ENCODE measurements at regions not wholly inside any gene's neighbourhood (a gene's known extent, or its start where the extent isn't known, plus 50 kb on each side); places are given as distances from the start of the nearest gene placed in this dataset.

DNA sequence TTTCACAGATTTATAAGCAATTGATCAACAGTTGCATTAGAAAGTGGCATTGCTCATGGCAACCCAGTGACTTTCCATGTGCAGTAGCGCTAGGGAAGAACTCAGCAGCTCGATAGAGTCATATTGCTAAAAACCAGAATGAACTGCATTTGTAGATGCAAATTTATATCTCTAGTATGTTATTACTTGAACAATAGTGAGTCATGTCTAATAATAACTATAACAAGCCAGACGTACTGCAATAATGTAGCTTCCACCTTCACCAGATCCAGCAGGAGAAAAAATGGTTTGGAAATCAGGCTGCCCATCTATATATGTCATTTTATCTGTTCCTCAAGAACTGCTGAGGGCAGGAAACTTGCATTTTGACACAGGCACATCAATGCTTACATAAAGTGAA is 66.5 kb upstream of the FIGN start:
- Histone ChIP-seq H2AK5ac (ENCODE audit: low read depth, low read length) (no peak overlapping the region), H3K56ac (replicated peaks; ENCODE audit: insufficient read length, low read depth, low read length) (no peak overlapping the region), H2BK12ac (ENCODE audit: low read depth, low read length) (no peak overlapping the region), H3K23me2 (ENCODE audit: low read depth, low read length) (no peaks in the 10 kb centered on the region), H2BK120ac (replicated peaks; ENCODE audit: low read depth, low read length) (no peak overlapping the region), H3K27me3 (replicated peaks in 1 of 4; ENCODE audit: control insufficient read depth in 3 of 4, extremely low read depth in 1 of 4, insufficient read depth in 3 of 4, low read length in 3 of 4) (no peaks in the 10 kb centered on the region), H3K4me3 (ENCODE audit: extremely low read depth in 1 of 4, insufficient read depth in 2 of 4, low read depth in 3 of 4, low read length in 4 of 4) (no peak overlapping the region), H4K20me1 (replicated peaks in 1 of 2; ENCODE audit: control insufficient read depth in 1 of 2, insufficient read depth in 2 of 2, low read length in 2 of 2) (no peaks in the 10 kb centered on the region), H4K5ac (ENCODE audit: insufficient read length, low read depth, low read length) (no peak overlapping the region), H2BK20ac (ENCODE audit: low read length) (no peak overlapping the region), H3K79me2 (ENCODE audit: control insufficient read depth in 1 of 2, insufficient read depth in 2 of 2, low read length in 2 of 2) (no peaks in the 10 kb centered on the region), H4K91ac (replicated peaks; ENCODE audit: insufficient read length, low read length) (no peak overlapping the region), H2BK5ac (ENCODE audit: low read depth, low read length) (no peak overlapping the region), H3K23ac (ENCODE audit: insufficient read length) (no peak overlapping the region), H3K9ac (replicated peaks in 1 of 4; ENCODE audit: extremely low read depth in 1 of 4, low read depth in 3 of 4, low read length in 3 of 4) (no peak overlapping the region), H3K27ac (ENCODE audit: low read depth, low read length) (no peak overlapping the region), H2BK15ac (ENCODE audit: low read length) (no peak overlapping the region), H3K4ac (replicated peaks; ENCODE audit: insufficient read length, low read depth, low read length) (no peak overlapping the region), H3K79me1 (ENCODE audit: low read depth, low read length) (no peaks in the 10 kb centered on the region), H3K18ac (ENCODE audit: extremely low read depth, low read length) (no peak overlapping the region), H3K36me3 (ENCODE audit: control insufficient read depth in 2 of 4, insufficient read depth in 4 of 4, low read length in 3 of 4) (no peaks in the 10 kb centered on the region), H3K4me2 (ENCODE audit: insufficient read depth in 1 of 2, low read depth in 2 of 2, low read length in 2 of 2) (no peak overlapping the region), H2AFZ (ENCODE audit: low read length) (no peak overlapping the region), H3K9me3 (ENCODE audit: insufficient read depth in 2 of 2, low read depth in 1 of 2, low read length in 1 of 2) (no peaks in the 10 kb centered on the region), H4K8ac (ENCODE audit: extremely low read depth, insufficient read depth, low read length) (no peak overlapping the region), H3K14ac (ENCODE audit: insufficient read length) (no peak overlapping the region), H3K4me1 (replicated peaks in 1 of 4; ENCODE audit: control insufficient read depth in 3 of 4, insufficient read depth in 4 of 4, low read length in 3 of 4) (no peaks in the 10 kb centered on the region; a peak in 1 of 7 replicates)
- DNase-seq (ENCODE audit: low read depth in 1 of 2, low spot score in 2 of 2) (no peak), FAIRE-seq (no peak)
- TF ChIP-seq POU5F1 (IDR thresholded peaks at IDR 0.05; ENCODE audit: low read depth, low read length) = no peak
- TF ChIP-seq, protein P1, sequence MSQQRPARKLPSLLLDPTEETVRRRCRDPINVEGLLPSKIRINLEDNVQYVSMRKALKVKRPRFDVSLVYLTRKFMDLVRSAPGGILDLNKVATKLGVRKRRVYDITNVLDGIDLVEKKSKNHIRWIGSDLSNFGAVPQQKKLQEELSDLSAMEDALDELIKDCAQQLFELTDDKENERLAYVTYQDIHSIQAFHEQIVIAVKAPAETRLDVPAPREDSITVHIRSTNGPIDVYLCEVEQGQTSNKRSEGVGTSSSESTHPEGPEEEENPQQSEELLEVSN (IDR thresholded peaks at IDR 0.05) = no peak
- TF ChIP-seq, protein P2, sequence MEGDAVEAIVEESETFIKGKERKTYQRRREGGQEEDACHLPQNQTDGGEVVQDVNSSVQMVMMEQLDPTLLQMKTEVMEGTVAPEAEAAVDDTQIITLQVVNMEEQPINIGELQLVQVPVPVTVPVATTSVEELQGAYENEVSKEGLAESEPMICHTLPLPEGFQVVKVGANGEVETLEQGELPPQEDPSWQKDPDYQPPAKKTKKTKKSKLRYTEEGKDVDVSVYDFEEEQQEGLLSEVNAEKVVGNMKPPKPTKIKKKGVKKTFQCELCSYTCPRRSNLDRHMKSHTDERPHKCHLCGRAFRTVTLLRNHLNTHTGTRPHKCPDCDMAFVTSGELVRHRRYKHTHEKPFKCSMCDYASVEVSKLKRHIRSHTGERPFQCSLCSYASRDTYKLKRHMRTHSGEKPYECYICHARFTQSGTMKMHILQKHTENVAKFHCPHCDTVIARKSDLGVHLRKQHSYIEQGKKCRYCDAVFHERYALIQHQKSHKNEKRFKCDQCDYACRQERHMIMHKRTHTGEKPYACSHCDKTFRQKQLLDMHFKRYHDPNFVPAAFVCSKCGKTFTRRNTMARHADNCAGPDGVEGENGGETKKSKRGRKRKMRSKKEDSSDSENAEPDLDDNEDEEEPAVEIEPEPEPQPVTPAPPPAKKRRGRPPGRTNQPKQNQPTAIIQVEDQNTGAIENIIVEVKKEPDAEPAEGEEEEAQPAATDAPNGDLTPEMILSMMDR (IDR thresholded peaks at IDR 0.05; ENCODE audit: control extremely low read depth in 1 of 3, insufficient read depth in 1 of 3, low read depth in 1 of 3, low read length in 3 of 3) = no peak
- 92% methylated on average over 3 of the region's 3 CpGs; no CpG with 5 or more reads in 1 of the 2 experiments for WGBS, 2 experiments (ENCODE audit: extremely low coverage in 1 of 2, insufficient coverage in 1 of 2, insufficient read length in 1 of 2, insufficient replicate concordance in 2 of 2, low coverage in 1 of 2, low lambda C conversion rate in 2 of 2, missing lambda C conversion rate in 1 of 2)
- POLR2A ChIA-PET (ENCODE audit: partially characterized antibody) = no interaction called here
- CTCF ChIA-PET (ENCODE audit: partially characterized antibody) = interaction anchor here (0.5 kb wide), 1 partner anchor 60 kb away, joined by 4 read pairs; no protein-coding TSS in a partner anchor

Measured in H1 (cell line).